Hematopoietic multipotent progenitor cell treated with erythropoietin and hydrocortisone succinate and interleukin-3 and kit ligand, for 17 days (in vitro differentiated cells): ENCODE measurements at regions not wholly inside any gene's neighbourhood (a gene's known extent, or its start where the extent isn't known, plus 50 kb on each side); places are given as distances from the start of the nearest gene placed in this dataset.

ENCODE experiments used
- DNase-seq: peaks from one replicate; pipeline ENCODE4 v3.0.0-alpha.2; 2015; ENCODE audit warnings: low spot score

DNA sequence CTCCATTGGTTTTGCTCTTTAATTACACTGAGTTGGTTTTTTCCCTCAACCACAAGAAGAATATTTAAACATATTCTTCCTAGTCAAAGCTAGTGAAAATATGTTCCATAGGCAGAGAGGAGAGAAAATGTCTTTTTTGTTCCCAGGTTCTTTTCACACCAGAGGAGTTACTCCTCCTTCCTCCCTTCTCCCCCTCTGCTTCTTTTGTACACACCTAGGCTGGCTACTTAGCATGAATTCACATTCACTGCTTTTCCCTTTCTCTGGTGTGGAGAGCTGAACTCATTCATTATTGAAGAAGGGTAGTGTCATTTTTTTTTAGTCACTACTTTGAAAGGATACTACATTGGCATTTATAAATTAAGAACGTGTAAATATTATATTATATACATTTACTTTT lies 56.6 kb upstream of the UGP2 start:
- no peak for DNase-seq

DNA sequence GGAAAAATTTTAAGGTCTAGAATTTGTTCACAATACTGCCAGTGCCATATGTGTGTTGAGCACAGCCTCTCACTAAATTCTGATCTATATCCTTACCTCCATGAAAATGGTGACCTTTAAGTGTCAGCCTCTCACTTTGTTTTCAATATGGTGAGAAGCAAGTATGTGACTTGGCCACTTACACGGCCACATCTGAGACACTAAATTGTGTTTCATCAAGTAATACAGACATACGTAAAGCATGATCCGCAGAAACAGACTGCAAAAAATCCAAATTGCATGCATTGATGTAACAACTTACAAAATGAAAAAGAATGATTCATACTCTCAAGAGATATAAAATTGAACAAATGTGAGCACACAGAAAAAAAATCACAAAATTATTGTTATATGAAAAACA lies 55.2 kb upstream of the UGP2 start:
- DNase-seq, result no peak

DNA sequence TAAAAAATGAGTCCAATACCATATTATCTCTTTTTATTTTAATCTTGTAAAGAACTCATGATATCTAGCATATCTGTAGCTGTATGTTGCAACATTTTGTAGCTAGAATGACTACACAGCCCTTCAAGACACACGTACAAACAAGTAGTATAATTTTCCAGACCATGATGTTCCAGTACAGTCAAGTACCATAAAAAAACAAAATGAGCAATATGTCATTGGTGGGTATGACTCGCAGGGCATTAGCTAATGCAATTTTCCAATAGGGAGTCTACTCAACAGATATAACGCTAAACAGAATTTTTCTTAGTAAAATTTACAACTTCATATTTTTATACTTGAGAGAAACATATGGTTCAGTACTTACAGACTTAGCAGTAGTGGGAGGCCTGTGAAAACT lies 53.6 kb upstream of the UGP2 start:
- no peak for DNase-seq

DNA sequence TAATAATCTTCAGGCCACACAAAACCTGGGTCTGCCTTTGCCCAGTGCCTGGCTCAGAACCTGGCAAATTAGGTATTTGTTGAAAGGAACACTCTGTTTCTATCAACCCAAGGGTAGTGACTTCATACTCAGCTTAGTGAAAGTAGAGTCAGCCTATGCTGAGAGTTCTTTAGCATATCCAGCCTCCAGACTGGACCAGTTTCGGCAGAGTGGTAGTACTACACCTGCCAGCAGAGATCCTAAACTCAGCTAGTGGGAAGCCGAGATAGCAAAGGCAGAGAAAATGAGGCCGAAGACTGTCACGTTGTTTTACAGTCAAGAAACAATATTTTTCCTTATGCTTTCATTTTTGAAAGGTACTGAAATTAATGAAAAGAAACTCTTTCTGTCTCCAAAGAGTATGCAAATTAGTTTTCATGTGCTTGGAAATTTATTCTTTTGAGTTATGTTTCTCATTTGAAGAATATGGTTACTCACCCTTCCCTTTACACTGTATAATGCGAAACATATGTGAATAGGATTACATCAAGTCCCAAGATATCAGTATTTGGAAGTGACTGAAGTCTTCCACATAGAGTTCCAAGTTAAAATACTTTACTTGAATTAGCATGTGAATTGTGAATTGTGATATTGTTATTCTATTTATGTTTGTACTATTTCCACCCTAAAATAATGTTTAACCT lies 52.2 kb upstream of the UGP2 start:
- no peak for DNase-seq

DNA sequence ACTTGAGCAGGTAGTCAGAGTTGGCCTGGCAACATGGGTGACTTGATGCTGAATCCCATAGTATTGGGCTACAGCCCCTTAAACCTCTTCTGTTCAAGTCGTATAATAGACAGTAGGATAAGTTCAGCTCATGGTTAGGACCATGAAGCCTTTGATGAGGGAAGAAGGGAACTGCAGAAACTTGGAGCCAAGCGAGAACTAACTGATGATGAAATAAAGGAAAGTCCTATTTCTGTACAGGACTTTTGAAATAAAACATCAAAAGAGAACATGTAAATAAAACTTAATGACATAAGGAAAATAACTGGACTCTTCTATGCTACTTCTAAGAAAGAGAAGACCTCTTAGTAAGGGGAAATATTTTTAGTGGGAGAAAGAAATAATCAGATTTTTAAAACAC lies 51.2 kb upstream of the UGP2 start:
- no peak for DNase-seq

DNA sequence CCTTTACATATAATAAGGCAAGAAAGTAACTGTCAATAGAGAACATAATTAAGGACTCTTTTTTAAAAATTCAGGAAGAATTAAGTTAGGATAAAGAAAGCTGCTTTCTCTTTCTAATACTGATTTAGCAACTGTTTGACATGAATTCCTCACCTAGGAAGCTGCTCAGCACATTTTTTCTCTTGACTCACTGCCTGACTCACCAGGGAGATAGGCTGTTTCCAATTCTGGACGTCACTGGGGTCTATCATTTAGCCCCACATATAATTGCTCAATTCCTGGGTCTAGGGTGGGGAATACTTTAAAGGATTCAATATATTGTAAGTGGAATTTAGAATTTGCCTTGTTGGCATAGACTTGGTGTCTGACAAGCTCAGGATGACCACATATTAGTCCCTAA lies 50.8 kb upstream of the UGP2 start:
- DNase-seq, result no peak

DNA sequence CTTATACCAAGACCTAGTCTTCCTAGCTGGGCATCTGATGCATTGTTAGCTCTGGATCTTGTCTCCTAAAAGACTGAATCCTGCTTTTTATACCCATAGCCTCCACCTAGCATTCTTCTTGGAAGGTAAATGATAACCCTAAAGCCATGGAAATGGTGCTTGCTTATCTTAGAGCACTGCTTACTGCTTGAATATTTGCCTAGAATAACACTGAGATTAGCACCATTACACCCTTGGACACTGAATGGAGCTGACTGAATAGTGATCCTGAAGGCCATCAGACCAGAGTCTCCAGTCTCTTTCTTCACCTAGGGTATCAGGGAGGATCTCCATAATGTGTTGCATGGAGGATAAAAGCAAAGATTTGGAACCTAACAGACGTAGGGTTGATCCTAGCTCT lies 50.3 kb upstream of the UGP2 start:
- no peak for DNase-seq
